GM12878 (cell line): ENCODE measurements at regions not wholly inside any gene's neighbourhood (a gene's known extent, or its start where the extent isn't known, plus 50 kb on each side); places are given as distances from the start of the nearest gene placed in this dataset.

Experiments
- ASH2L ChIP-seq: fragments of 300-600, 200-600 bp; sonication (generic); IDR thresholded peaks from 2 replicates; pipeline ENCODE4 v1.6.1; 2017; ENCODE audit warnings: low read depth, mild to moderate bottlenecking, borderline replicate concordance
- EED ChIP-seq: sonication (generic); IDR thresholded peaks from 2 replicates; pipeline ENCODE4 v1.6.1; 2016; ENCODE audit warnings: antibody characterized with exemption, low read depth
- IKZF1 ChIP-seq: fragments of 450-650 bp; conservative IDR thresholded peaks from 2 replicates; pipeline ENCODE4 v1.6.1; 2017; ENCODE audit warnings: antibody characterized with exemption, mild to moderate bottlenecking
- MEF2A ChIP-seq: IDR thresholded peaks from 2 replicates; pipeline ENCODE4 v1.6.1; 2011; ENCODE audit warnings: low read depth, mild to moderate bottlenecking, low read length, moderate library complexity; ENCODE audit not compliant: insufficient read depth
- MEF2B ChIP-seq: fragments of 450-650 bp; IDR thresholded peaks from 2 replicates; pipeline ENCODE4 v1.6.1; 2018; ENCODE audit warnings: mild to moderate bottlenecking, moderate library complexity; ENCODE audit not compliant: partially characterized antibody, poor library complexity, severe bottlenecking
- MXI1 ChIP-seq: fragments of 150-350 bp; IDR thresholded peaks from 2 replicates; pipeline ENCODE4 v1.6.1; 2011; ENCODE audit warnings: low read depth, mild to moderate bottlenecking, inconsistent platforms, low read length, improper control_type of control experiment
- POLR2AphosphoS5 ChIP-seq: IDR thresholded peaks from 2 replicates; pipeline ENCODE4 v1.6.1; 2011; ENCODE audit warnings: mild to moderate bottlenecking, low read length, inconsistent platforms
- POU2F2 ChIP-seq: IDR thresholded peaks from 3 replicates; pipeline ENCODE4 v1.6.1; 2011; ENCODE audit warnings: low read depth, mild to moderate bottlenecking, low read length, borderline replicate concordance
- SKIL ChIP-seq: fragments of 450-650 bp; IDR thresholded peaks from 2 replicates; pipeline ENCODE4 v1.6.1; 2017; ENCODE audit warnings: mild to moderate bottlenecking, low read depth, inconsistent platforms; ENCODE audit not compliant: poor library complexity, severe bottlenecking
- SRF ChIP-seq, 2 experiments: IDR thresholded peaks; 2 replicates each; pipeline ENCODE4 v1.6.1; 2011; ENCODE audit warnings: low read depth in 2 of 2, low read length in 2 of 2, mild to moderate bottlenecking in 1 of 2, moderate library complexity in 1 of 2
- STAT1 ChIP-seq: fragments of 450-650 bp; conservative IDR thresholded peaks from 2 replicates; pipeline ENCODE4 v1.6.1; 2014; ENCODE audit warnings: antibody characterized with exemption, mild to moderate bottlenecking
- STAT3 ChIP-seq: IDR thresholded peaks from 2 replicates; pipeline ENCODE4 v1.6.1; 2011; ENCODE audit warnings: low read depth, low read length, improper control_type of control experiment
- ZNF207 ChIP-seq: fragments of 450-650 bp; IDR thresholded peaks from 2 replicates; pipeline ENCODE4 v1.6.1; 2014; ENCODE audit warnings: antibody characterized with exemption, mild to moderate bottlenecking, borderline replicate concordance
- ZNF24 ChIP-seq: fragments of 450-650 bp; IDR thresholded peaks from 2 replicates; pipeline ENCODE4 v1.6.1; 2017; ENCODE audit warnings: antibody characterized with exemption, mild to moderate bottlenecking
- ZNF274 ChIP-seq: IDR thresholded peaks from one replicate; pipeline ENCODE4 v1.8.0; 2011; ENCODE audit not compliant: insufficient read length, insufficient read depth
- TF ChIP-seq, protein P1 (sequence below): fragments of 450-650 bp; IDR thresholded peaks from 2 replicates; pipeline ENCODE4 v1.6.1; 2017; ENCODE audit warnings: mild to moderate bottlenecking, moderate library complexity
- TF ChIP-seq, protein P2 (sequence below): fragments of 450-650 bp; IDR thresholded peaks from 2 replicates; pipeline ENCODE4 v1.6.1; 2017; ENCODE audit warnings: low read depth, mild to moderate bottlenecking, moderate library complexity

DNA sequence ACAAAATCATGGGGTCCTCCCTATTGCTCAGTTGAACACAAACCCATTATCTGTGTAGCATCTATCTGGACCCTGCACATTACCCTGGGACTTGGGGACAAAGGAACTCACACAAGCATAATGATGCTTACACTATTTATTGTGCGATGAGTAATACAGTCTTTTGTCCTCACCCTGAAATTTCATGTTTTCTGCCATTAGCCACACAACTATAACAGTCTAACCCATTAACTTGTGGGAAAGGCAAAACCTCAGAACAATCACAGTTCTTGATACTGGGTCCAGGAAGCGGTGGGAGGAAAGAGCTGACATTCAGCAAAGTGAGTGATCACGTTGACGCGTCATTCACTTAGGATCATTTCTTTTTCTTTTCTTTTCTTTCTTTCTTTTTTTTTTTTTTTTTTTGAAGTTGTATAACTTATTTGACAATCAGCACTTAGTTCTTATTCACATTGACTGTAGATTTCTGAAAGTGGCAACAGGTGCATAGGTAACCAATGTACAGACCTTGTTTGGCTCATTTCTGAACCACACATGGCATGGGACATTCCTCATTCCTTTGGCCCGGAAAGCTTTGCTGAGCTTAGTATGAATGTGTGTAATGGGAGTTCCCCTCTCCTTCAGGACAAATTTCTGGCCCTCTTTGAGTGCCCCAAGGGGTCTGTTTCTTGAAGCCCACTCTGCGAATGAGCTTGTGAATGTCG lies 94.8 kb upstream of the CNKSR3 start (continued):
- TF ChIP-seq, protein P1, sequence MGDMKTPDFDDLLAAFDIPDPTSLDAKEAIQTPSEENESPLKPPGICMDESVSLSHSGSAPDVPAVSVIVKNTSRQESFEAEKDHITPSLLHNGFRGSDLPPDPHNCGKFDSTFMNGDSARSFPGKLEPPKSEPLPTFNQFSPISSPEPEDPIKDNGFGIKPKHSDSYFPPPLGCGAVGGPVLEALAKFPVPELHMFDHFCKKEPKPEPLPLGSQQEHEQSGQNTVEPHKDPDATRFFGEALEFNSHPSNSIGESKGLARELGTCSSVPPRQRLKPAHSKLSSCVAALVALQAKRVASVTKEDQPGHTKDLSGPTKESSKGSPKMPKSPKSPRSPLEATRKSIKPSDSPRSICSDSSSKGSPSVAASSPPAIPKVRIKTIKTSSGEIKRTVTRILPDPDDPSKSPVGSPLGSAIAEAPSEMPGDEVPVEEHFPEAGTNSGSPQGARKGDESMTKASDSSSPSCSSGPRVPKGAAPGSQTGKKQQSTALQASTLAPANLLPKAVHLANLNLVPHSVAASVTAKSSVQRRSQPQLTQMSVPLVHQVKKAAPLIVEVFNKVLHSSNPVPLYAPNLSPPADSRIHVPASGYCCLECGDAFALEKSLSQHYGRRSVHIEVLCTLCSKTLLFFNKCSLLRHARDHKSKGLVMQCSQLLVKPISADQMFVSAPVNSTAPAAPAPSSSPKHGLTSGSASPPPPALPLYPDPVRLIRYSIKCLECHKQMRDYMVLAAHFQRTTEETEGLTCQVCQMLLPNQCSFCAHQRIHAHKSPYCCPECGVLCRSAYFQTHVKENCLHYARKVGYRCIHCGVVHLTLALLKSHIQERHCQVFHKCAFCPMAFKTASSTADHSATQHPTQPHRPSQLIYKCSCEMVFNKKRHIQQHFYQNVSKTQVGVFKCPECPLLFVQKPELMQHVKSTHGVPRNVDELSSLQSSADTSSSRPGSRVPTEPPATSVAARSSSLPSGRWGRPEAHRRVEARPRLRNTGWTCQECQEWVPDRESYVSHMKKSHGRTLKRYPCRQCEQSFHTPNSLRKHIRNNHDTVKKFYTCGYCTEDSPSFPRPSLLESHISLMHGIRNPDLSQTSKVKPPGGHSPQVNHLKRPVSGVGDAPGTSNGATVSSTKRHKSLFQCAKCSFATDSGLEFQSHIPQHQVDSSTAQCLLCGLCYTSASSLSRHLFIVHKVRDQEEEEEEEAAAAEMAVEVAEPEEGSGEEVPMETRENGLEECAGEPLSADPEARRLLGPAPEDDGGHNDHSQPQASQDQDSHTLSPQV: no peak
- TF ChIP-seq EED (0 out of 2 replicates have a peak, but pooled peaks have one; percentile 41), ZNF24 (peak; percentile 35; the same call in 1 of the 2 replicates), ZNF274 (no peak), ZNF207 (no peak), SRF (IDR thresholded peaks at IDR 0.05; ENCODE audit: low read depth in 2 of 2, low read length in 2 of 2) (no peak), SKIL (peak; percentile 79), STAT3 (0 out of 2 replicates have a peak, but pooled peaks have one; percentile 18), POLR2AphosphoS5 (0 out of 2 replicates have a peak, but pooled peaks have one; percentile 37), MEF2A (peak; percentile 66), ASH2L (no peak), MEF2B (peak; percentile 77), POU2F2 (peak; percentile 50; the same call in 1 of the 3 replicates), MXI1 (0 out of 2 replicates have a peak, but pooled peaks have one; percentile 32), IKZF1 (peak; percentile 71), STAT1 (no peak)
- TF ChIP-seq, protein P2, sequence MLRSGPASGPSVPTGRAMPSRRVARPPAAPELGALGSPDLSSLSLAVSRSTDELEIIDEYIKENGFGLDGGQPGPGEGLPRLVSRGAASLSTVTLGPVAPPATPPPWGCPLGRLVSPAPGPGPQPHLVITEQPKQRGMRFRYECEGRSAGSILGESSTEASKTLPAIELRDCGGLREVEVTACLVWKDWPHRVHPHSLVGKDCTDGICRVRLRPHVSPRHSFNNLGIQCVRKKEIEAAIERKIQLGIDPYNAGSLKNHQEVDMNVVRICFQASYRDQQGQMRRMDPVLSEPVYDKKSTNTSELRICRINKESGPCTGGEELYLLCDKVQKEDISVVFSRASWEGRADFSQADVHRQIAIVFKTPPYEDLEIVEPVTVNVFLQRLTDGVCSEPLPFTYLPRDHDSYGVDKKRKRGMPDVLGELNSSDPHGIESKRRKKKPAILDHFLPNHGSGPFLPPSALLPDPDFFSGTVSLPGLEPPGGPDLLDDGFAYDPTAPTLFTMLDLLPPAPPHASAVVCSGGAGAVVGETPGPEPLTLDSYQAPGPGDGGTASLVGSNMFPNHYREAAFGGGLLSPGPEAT: peak; percentile 85
